ENCODE measurements at regions not wholly inside any gene's neighbourhood (a gene's known extent, or its start where the extent isn't known, plus 50 kb on each side); places are given as distances from the start of the nearest gene placed in this dataset.

DNA sequence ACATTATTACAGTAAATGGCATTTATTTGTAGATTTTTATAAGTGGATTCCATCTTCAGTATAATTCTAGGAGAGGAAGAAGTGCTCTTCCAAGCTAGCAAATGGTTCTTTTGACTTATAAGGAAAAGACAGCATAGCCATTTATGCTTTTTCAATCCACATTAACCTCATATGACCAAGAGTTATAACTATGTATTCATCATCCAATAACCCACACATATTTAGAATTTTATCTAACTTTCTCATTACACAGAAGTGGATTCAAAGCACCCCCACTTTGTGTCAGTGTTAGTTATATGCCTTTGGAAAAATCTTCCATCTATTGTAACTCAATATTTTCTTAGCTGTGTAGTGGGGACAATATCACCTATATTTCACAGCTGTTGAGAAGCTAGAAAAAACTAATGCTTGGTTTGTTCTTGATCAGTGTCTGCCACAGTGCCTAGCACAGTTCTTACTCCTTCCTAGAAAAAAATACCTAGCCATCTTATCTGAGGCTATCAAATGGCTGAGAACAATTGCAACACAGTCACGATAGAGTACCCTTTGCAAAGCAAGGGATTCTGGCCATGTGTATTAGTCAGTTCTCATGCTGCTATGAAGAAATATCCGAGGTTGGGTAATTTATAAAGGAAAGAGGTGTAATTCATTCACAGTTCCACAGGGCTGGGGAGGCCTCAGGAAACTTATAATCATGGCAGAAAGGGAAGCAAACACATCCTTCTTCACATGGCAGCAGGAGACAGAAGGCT is 986.3 kb downstream of the TFAP2A start:
- peaks cover 64% of the 10 kb centered on the region for H3K9me3 ChIP-seq (ENCODE audit: low read length)
- no peak overlapping the region for H3K4me2 ChIP-seq (ENCODE audit: low read depth, low read length)
- no peaks in the 10 kb centered on the region for H3K27me3 ChIP-seq (ENCODE audit: control insufficient read depth in 1 of 2, insufficient read depth in 2 of 2, low read length in 2 of 2)
- intact Hi-C loops (cut with micrococcal nuclease; ENCODE audit: unreplicated experiment) (no loop called here), in situ Hi-C loops (cut with HindIII; ENCODE audit: extremely low pct_ligation_motif_present, low pct_unique_long_range_greater_than_20kb) (no loop called here)
- ATAC-seq (no peak), DNase-seq (ENCODE audit: low spot score) (no peak), FAIRE-seq (no peak)
- no peak for TF ChIP-seq SRSF1 (optimal IDR thresholded peaks at IDR 0.05; ENCODE audit: low read depth, low read length)
- no peak for TF ChIP-seq SMYD3 (CRISPR knock-in tag; IDR thresholded peaks at IDR 0.05)
- TF ChIP-seq, protein P1, sequence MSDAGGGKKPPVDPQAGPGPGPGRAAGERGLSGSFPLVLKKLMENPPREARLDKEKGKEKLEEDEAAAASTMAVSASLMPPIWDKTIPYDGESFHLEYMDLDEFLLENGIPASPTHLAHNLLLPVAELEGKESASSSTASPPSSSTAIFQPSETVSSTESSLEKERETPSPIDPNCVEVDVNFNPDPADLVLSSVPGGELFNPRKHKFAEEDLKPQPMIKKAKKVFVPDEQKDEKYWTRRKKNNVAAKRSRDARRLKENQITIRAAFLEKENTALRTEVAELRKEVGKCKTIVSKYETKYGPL (CRISPR knock-in tag; IDR thresholded peaks at IDR 0.05), result no peak
- no peak for TF ChIP-seq ATF7-NPFF (CRISPR knock-in tag; IDR thresholded peaks at IDR 0.05; ENCODE audit: low read depth)
- TF ChIP-seq, protein P2, sequence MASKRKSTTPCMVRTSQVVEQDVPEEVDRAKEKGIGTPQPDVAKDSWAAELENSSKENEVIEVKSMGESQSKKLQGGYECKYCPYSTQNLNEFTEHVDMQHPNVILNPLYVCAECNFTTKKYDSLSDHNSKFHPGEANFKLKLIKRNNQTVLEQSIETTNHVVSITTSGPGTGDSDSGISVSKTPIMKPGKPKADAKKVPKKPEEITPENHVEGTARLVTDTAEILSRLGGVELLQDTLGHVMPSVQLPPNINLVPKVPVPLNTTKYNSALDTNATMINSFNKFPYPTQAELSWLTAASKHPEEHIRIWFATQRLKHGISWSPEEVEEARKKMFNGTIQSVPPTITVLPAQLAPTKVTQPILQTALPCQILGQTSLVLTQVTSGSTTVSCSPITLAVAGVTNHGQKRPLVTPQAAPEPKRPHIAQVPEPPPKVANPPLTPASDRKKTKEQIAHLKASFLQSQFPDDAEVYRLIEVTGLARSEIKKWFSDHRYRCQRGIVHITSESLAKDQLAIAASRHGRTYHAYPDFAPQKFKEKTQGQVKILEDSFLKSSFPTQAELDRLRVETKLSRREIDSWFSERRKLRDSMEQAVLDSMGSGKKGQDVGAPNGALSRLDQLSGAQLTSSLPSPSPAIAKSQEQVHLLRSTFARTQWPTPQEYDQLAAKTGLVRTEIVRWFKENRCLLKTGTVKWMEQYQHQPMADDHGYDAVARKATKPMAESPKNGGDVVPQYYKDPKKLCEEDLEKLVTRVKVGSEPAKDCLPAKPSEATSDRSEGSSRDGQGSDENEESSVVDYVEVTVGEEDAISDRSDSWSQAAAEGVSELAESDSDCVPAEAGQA (IDR thresholded peaks at IDR 0.05; ENCODE audit: low read depth), result no peak
- TF ChIP-seq, protein P2 (CRISPR knock-in tag; IDR thresholded peaks at IDR 0.05; ENCODE audit: borderline replicate concordance), result no peak
- TF ChIP-seq, protein P3, sequence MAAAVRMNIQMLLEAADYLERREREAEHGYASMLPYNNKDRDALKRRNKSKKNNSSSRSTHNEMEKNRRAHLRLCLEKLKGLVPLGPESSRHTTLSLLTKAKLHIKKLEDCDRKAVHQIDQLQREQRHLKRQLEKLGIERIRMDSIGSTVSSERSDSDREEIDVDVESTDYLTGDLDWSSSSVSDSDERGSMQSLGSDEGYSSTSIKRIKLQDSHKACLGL (CRISPR knock-in tag; IDR thresholded peaks at IDR 0.05), result no peak
- TF ChIP-seq, protein P4, sequence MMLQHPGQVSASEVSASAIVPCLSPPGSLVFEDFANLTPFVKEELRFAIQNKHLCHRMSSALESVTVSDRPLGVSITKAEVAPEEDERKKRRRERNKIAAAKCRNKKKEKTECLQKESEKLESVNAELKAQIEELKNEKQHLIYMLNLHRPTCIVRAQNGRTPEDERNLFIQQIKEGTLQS (CRISPR knock-in tag; IDR thresholded peaks at IDR 0.05), result no peak
- no peak for TF ChIP-seq ZBTB21 (CRISPR knock-in tag; IDR thresholded peaks at IDR 0.05)
- TF ChIP-seq, protein P5, sequence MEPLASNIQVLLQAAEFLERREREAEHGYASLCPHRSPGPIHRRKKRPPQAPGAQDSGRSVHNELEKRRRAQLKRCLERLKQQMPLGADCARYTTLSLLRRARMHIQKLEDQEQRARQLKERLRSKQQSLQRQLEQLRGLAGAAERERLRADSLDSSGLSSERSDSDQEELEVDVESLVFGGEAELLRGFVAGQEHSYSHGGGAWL (CRISPR knock-in tag; IDR thresholded peaks at IDR 0.05), result no peak
- TF ChIP-seq, protein P6, sequence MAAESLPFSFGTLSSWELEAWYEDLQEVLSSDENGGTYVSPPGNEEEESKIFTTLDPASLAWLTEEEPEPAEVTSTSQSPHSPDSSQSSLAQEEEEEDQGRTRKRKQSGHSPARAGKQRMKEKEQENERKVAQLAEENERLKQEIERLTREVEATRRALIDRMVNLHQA (CRISPR knock-in tag; IDR thresholded peaks at IDR 0.05), result no peak
- H3K36me3 ChIP-seq (replicated peaks in 1 of 2; ENCODE audit: control insufficient read depth in 1 of 2, insufficient read depth in 2 of 2, low read length in 2 of 2), result no peaks in the 10 kb centered on the region
- no peak overlapping the region for H3K27ac ChIP-seq (ENCODE audit: extremely low read length, insufficient read depth, low read length)
- no TSS peak for BruUV-seq (replicated peaks)
- H3K9ac ChIP-seq (ENCODE audit: insufficient read depth, low read depth, low read length), result no peak overlapping the region
- H3K4me1 ChIP-seq (ENCODE audit: insufficient read depth, low read length), result no peaks in the 10 kb centered on the region
- no peak overlapping the region for H2AFZ ChIP-seq (ENCODE audit: low read length)
- H4K20me1 ChIP-seq (ENCODE audit: insufficient read depth, low read length), result no peaks in the 10 kb centered on the region
- POLR2A ChIA-PET, result no interaction called here
- no peak overlapping the region for H3K4me3 ChIP-seq (replicated peaks in 1 of 3; ENCODE audit: insufficient read depth in 1 of 3, low read depth in 2 of 3, low read length in 3 of 3)
- H3K79me2 ChIP-seq (ENCODE audit: insufficient read depth, low read length), result no peaks in the 10 kb centered on the region
- CTCF ChIA-PET (ENCODE audit: low intra/inter-chr PET ratio, low total read pairs), result no interaction called here
- WGBS (ENCODE audit: low lambda C conversion rate), result 0% methylated on average over 2 of the region's 2 CpGs

Measured in HepG2 (cell line).